ENCODE measurements at regions not wholly inside any gene's neighbourhood (a gene's known extent, or its start where the extent isn't known, plus 50 kb on each side); places are given as distances from the start of the nearest gene placed in this dataset.

DNA sequence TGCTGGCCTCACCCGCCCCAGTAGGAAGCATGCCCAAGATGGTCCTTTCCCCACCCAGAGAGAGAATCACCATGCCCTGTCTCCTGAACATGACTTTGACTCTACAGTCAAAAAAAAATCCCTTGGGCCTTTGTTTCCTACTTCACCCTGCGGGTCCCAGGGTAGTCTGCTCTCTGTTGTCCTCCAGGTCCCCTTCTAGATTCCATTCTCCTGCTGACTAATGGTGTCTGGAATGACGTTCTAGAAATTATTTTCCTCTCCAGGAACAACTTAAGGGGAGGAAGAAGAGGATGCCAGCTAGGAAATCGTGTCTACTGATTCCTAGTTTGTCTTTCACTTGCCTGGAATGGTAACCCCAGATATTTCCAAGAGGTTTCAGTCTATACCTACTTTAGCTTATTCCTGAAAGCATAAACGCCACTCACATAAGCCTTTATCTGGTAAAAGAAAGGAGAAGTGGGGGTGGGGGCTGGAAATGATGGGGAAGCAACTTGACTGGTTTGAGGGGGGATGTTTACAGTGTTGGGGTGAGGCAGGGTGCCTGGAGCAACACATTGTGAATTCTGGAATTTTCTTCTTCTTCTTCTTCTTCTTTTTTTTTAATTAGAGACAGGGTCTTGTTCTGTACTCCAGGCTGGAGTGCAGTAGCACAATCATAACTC is 93.9 kb downstream of the SNX18 start:
- TF ChIP-seq GATA2 (IDR thresholded peaks at IDR 0.05; ENCODE audit: low read depth, low read length) (no peak), GATA3 (IDR thresholded peaks at IDR 0.05; ENCODE audit: low read depth, low read length) (no peak)
